NCI-H1105 (cell line): ENCODE measurements at regions not wholly inside any gene's neighbourhood (a gene's known extent, or its start where the extent isn't known, plus 50 kb on each side); places are given as distances from the start of the nearest gene placed in this dataset.

Experiments used
- DNase-seq: peaks from one replicate; lab custom pipeline; 2025; lab: John Stamatoyannopoulos, UW

DNA sequence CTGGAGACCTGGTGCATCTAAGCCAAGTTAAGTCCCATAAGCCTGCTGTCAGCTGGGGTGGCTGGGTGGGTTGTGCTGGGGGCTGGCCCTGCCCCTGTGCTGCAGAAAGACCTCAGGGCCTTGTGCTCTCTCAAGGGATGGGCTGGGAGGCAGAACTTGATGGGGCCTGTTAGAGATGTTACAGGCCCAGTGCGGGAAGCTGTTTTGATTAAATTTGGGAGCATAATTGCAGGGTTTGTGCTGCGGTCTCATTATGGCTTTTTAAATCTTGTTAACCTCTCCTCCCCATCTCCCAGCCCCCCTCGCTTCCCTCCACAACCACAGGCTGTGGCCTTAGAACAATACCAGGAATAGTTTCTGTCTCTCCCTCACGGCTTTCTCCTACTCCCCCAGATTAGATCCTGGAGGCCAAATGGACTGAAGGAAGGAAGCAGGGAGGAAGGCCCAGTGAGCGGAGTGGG, 87.6 kb upstream of the TLE3 start:
- DNase-seq = no peak

DNA sequence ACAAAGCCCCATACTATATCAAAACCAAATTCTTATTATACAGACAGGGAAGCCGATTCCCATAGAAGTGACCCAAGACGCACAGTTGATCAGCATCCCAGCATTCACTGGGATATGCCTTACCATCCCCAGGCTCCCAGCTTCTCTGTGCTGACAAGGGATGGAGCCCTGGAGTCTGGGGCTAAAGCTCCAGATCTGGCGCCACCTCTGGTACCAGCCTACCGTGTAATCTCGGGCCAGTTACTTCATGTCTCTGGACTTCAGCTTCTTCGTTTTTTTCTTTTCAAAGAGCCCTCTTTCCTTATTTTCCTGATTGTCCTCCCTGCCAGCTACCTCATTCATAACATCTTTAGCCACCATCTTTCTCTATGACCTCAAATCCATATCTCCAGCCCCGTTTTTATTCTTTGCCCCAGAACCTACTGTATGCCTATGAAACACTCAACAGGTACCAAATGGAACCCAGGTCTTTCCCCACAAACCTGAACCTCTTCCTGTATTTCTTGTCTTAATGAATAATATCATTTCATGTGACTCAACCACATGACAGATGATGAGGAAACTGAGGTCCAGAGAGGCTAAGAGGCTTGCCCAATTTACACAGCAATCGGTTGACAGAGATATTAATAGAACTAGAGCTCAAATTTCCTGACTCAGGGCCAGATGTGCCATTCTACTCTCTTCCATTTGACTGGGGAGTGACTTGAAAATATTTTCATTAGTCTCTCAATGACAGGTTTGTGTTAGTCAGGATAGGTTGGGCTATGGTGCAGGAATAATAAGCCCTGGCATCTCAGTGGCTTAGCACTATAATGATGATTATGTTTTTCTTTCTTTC, 85.4 kb upstream of the TLE3 start:
- no peak for DNase-seq

DNA sequence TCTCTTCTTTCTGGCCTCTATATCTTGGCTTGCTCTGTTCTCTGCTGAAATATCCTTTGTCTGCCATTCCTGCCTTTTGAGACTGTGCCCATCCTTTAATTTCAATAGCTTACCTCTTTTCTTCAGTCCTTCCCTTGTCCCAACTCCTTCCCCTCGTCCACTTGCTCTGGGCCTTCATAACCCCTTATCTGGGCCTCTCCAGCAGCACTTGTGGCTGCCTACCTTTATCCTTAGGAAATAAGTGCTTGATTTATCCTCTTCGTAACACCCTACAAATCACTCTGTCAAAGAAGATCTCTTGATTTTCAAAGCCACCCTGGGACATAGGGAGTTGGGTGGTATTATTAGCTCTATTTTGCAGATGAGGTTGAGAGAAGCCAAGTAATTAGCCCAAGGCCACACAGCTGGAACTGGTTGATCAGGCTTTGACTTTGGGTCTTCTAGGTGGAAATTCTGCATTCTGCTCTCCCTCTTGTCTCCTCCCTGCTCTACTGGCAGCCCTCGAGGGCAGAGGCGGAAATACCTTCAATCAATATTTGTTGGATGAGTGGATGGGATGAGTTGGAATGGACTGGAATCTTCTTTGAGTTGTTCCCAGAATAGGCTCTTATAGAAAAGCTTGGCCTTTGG, 84.0 kb upstream of the TLE3 start:
- DNase-seq = no peak

DNA sequence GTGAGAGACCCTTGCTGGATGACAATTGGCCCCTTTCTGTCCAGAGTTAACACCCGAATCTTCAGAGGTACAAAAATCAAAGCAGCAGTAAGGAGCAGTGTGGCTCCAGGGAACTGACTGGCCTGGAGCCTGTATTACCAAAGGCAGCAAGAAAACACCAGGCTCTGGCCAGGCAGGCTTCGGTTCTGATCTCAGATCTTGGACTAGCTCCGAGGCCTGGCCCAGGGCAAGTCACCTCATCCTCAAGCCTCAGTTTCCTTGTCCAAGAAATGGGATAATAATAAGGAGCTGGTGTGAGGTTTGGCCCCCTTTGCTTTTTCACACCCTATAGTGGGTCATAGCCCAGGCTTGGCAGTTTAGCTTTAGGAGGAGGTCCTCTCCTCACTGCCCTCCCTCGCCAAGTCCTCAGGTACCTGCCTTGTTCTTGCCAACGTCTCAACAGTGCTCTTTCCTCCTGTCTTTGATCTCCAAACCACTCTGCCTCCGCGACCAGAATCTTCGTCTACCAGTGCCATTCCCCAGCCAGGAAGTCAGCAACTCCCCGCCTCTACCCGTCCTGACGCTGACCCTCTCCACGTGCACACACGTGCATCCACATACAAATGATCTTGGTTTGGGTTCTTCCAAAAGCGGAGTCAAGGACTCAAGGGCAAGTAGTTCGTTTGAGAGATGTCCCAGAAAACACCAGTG, 82.6 kb upstream of the TLE3 start:
- no peak for DNase-seq

DNA sequence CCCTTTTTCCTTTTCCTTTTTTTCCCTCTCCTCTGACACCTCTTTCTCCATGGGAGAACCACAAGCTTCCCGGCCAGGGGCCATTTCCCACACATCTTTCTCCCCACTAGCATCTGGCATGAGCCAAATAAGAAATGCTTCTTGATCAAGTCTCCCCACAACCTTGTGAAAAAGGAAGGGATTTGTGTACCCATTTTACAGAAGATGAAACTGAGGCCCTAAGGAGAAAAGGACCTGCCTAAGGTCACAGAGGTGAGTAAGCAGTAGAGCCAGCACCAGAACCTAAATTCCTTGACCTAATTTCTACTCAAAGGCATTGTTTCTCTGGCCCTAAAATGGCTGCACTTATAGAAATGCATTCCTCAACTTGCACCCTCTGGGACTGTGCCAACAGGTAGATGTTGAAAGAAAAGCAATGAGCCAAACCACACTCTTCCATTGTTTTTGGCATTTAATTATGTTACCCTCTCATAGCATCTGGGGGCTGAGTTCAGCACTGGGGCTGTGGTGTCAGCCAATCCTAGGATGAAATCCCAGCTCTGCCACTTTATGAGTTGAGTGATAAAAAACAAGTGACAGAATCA, 81.7 kb upstream of the TLE3 start:
- no peak for DNase-seq

DNA sequence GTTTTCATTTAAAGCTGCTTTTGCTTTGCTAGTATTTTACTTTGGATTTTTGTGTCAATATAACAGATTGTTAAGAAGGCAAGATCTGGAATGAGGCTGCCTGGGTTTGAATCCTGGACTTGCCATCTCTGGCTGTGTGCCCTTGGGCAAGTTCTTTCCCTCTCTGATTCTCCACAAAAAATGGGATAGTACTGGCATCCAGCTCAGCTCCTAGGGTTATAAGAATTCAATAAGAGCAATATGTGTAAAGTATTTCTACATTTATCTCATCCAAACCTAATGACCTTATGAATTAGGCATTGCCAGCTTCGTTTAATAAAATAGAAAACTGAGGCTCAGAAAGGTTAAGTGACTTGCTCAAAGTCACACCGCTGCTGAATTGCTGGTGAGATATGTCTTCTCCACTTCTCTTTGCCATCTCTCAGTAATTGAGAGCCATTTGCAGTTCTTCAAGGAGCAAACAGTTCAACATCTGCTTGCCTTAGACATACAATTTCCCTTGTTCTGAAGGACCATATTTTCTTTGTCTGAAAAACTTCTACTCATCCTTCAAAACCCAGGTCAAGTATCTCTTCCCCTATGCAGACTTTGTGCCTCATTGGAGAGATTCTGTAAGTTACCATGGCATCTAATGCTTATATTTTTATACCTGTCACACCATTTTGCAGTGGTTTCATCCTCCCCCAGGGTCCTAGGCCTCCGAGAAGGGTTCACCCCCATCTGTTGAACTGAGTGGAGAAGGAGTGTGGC, 80.8 kb upstream of the TLE3 start:
- DNase-seq = no peak

DNA sequence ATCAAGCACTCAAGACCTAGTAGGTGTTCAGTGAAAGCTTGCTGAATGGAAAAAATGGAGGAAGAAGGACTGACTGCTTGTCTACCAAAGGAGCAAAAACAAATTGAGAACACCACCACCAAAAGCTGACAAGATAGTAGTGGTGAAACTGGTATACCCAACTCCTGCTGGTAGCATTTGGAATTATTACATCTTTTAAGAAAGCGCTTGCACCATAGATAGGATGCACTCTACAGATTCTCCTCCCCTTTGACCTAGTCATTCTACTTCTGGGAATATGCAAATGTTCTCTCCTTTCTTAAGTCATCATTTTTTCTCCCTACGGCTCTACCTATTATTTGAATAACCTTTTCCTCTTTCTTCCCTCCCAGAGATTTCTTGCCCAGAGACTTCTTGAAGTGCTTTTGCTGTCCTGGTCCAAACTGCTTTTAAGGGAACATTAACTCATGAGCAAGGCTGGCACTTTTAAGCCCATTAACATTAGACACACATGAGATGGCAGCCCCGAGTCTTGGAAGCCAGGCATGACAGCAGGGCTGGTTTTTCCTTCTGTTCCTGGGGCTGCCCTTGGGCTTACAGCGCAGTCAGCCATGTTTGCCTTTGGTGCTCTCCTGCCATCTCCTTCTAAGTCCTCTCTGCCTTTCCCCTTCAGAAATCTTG, 75.0 kb upstream of the TLE3 start:
- DNase-seq = no peak

DNA sequence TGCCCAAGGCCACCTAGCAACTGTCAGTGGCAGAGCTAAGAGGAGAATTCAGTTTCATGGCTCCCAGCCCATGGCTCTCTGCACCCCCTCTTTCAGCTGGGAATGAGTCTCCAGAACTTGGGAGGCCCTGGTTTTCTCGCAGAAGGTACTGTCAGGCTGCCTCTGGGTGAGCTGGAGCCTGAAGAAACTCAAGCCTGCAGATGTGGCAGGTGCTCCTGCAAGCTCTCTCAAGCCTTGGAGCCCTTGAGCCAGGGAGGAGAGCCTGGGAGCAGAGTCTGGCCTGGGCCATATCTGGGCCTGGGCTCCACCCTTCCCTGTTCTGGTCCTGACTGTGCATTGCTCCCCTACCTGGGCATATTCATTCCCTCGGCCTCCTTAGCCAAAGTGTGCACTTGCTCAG, 74.4 kb upstream of the TLE3 start:
- no peak for DNase-seq

DNA sequence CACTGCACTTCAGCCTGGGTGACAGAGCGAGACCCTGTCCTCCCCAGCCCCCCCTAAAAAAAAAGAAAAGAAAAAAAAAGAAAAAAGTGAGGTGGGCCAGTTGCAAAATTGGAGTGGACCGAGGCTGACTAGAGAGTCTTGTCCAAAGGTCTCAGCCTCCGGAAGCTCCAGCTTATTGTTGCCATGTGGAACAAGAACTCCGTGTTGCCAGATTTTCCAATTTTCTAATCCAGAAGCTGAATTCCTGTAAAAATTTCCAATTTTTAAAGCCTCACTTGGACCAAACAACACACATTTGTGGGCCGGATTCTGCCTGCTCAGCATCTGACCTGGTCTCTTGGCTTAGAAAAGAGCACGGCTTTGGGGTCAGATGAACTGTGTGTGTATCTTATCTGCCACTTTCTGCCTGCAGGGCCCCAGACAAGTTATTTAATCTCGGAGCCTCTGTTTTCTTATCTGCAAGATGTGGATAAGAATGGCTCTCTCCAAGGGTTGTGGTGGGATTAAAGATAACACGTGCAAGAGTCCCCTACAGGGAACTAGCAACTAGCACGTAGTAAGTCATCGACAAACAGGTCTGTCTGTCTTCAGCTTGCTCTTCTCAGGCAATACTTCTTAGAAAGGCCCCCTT, 73.7 kb upstream of the TLE3 start:
- DNase-seq = no peak

DNA sequence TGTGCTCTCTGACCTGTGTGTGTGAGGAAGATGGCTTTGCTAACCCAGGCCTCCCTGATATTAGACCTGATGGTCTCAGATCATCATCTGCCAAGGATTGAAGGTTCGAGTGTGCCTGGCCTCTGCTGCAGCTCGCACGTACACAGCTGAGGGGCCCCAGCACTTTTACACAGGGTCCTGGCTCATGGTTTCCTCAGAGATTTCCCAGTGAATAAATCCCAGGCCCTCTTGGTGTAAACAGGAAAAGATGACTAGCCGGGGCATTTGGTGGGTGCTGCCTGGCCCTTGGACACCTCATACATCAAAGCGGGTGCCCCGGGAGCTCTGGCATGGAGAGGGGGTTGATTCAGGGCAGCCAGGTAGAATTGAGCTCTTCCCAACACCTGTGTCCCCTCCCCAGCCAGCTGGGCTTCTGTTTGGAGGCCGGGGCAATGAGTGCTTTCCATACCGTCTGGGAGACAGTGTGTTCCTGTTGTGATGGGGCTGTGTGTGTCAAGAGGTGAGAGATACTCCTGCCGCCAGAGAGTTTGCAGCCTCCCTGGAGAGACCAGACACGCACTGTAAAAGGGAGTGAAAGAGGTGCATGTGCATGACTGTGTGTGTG, 72.5 kb upstream of the TLE3 start:
- DNase-seq = no peak

DNA sequence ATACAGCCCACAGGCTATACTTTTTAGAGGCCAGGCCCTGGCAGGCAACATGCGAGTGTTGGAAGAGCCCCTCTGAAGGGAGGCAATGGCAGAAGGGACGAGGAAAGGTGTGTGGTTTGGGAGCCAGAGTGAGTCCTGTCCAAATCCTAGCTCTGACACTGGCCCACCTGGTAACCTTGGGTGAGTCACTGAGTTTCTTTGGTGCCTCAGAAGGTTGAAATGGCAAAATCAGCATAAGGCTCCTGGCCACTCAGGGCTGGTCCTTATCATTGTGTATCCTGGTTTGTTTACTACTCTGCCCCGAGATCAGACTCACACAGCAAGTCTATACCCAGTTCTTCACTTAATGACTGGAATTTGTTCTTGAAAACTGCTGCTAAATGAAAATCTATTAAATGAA, 71.4 kb upstream of the TLE3 start:
- DNase-seq = no peak

DNA sequence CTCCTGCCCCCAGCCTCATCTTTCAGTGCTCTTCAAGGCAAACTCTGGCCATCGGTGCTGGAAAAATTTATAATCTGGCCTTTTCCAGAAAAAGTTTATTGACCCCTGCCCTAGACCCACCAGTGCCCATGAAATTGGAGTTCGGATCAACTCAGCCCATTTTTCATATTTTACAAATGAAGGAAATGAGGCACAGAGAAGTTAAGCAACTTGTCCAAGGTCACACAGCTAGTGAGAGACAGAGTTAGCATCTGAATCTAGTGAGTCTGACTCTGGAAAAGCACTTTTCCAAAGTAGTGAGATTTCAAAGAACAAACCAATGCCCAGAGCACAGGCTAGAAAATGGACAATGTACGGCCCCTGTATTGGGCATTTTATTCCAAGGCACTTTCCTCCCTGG, 69.4 kb upstream of the TLE3 start:
- DNase-seq = no peak

DNA sequence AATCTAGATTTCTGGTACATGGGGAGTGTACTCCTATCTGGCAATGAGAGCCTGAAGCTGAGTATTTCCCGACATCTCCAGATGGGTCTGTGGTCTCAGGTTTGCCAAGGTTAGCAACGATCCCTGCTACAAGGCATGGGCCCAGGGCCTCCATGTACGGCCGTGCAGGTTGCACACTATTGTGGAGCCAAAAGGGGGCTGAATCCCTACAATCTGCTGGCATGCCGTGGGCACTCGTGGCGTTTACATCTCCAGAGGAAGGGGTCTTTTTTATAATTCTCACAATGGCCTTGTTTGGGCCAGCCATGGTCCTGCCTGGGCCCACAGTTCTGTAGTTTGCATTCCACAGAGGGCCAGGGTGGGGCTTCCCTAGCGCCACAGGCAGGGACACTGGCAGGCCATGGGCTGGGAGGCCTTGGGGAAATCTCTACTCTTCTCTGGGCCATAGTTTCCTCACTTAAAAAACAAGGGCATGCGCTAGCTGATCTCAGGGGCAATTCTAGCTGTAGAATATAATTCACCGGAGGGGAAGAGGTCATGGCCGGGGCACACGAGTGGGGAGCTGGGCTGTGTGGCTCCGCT, 68.9 kb upstream of the TLE3 start:
- DNase-seq = no peak

DNA sequence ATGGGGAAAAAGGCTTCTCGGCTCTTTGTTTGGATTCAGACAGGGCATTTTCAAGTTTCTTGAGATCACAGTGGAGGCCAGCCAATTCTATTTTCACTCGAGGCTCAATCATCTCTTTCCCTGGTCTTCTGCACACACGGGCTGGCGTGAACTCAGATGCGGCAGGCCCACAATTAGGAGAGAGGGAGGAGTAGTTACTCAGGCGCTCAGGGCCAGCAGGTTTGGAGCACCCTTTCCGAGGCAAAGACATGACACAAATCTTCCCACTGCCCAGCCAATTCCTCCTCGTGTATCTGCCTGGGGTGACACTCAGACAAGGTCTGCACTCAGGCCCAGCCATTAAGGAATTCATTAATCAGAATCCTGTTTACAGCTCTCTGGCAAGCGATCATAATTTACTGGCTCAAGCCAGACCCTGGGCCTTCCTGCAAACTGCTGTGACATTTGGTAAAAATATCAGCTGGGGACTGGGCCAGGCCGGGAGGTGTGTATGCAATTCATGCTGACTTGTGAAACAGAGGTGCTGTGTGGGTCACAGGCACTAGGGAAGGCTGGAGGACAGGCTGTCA, 68.1 kb upstream of the TLE3 start:
- DNase-seq = no peak

DNA sequence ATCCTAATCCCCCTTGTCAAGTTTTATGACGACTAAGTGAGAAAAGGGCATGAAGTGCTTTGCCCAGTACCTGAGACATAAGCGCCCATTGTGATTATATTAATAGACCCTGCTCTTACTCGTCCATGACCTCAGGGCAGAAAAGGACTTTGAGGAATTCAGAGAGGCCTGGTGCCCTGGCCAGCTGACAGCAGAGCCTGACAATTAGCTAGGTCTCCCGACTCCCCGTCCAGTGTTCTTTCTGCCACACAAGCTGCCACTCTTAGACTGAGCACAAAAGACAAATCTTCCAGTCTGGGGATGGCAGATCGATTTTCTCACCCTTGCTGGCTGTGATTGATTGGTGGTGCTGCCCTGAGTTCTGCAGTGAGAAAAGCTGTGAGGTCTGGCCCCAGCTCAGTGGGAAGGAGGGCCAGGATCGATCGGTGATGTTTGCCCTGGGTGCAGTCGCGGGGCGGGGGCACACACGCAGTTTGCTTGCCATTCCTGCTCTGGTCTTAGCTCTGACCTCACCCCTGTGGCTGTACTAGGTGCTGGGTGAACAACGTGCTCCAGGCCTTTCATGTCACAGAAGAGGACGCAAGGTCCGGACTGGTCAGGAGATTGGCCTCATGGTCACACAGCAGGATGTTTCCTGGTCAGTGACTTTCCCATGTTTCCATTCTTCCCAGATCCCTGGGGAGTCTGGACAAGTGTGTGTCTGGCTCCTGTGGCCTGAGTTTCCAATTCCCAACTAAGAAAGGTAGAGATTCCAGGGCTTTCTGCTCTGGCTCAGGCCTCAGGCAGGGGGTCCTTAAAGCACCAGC, 67.4 kb upstream of the TLE3 start:
- no peak for DNase-seq

DNA sequence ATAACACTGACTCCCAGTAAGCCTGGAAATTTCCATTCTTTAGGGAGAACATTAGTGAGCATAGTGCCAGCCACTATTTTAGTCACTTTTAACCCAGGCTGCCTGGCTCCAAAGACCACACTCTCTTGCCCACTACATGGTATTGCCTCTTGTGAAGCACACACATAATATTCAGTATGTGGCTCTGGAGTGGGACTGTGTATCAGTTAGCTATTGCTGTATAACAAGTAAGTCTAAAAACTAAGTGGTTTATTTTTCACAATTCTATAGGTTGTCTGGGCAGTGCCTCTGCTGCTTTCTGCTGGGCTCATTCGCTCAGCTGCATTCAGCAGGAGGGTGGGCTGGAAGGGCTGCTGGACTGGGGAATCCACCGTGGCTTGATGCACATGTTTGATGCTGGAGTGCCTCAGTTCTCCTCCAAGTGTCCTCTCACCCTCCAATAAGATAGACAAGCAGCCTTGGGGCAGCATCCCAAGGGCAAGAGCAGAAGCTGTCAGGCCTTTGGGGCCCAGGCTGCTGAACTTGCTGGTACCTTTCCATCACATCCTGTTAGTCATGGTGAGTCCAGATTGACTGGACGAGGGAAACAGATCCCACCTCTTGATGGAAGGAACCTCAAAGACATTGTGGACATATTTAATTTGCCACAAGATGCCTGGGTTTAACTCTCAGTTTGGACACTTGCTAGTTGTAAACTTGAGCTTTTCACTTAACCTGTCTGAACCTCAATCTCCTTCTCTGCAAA, 66.6 kb upstream of the TLE3 start:
- no peak for DNase-seq

DNA sequence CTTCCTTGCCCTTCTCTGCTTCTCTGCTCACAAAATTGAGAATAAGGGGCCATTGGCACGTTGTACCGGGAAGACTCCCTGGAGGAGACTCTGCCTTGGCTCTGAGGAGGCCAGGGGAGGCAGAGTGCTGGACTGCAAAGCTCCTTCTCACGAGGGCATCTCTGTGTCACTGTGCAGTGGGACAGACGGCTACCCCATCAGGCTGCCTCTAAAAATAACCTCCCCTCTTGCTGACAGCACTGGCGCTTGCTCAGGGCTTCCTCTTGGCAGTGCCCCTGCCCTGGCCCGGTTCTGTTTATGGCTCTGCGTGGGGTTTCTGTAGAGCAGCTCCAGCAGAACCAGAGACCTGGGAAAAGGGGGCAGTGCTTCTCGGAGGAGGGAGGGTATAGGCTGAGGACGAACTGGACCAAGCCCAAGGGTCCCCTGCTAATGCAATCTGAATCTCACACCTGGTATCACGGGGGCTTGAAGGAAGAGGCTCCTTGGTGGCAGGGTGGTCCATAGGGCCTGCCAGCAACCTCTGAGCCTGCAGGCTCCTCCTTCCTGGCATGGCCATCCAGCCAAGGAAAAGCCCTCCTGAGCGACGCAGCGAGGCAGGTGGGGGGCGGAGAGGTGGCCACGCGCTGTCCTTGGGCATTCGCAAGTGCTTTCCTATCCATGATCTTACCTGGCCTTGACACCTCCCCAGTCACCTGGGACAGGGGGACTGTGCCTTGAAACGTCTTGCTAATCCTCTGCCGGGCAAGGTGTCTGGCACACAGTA, 63.3 kb upstream of the TLE3 start:
- DNase-seq = no peak

DNA sequence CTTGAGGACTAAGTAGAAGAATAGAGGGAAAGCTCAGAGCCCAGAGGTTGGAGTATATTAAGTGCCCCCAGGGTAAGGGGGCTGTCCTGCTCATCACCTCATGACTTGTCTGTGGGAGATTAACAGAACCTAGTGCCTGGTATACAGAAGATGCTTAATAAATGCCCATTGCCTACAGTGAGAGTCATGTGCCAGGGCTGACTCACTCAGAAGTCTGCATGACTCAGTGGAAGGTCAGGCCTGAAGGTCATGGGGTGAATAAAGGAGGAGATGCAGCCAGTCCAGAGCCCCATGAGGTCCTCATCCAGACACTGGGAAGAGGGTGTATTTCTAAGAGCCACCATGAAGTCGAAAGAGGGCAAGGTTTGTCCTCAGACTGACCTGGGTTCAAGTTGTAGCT, 62.5 kb upstream of the TLE3 start:
- no peak for DNase-seq
